ENCODE measurements at regions not wholly inside any gene's neighbourhood (a gene's known extent, or its start where the extent isn't known, plus 50 kb on each side); places are given as distances from the start of the nearest gene placed in this dataset.
A peak's percentile ranks its signal among the peaks of the same experiment; 100 is the strongest.
"Not testable (repeated sequence)": the region's sequence is repeated elsewhere in the genome, so short reads cannot be mapped to it uniquely, and the experiment has no call there.

- Histone ChIP-seq H3K14ac (ENCODE audit: low read length) (no peak overlapping the region), H2BK120ac (ENCODE audit: low read depth, low read length) (no peak overlapping the region), H3K4me1 (ENCODE audit: control insufficient read depth in 2 of 2, insufficient read depth in 1 of 2, low read depth in 1 of 2, low read length in 2 of 2) (peaks cover 0 to 2% of the 10 kb centered on the region in 2 donors), H3K4me2 (ENCODE audit: insufficient read depth, low read length, poor library complexity, severe bottlenecking) (no peak overlapping the region), H2BK12ac (ENCODE audit: low read length) (no peak overlapping the region), H3K36me3 (replicated peaks in 1 of 2; ENCODE audit: control insufficient read depth in 2 of 2, insufficient read depth in 2 of 2, low read length in 2 of 2) (no peaks in the 10 kb centered on the region), H2BK5ac (ENCODE audit: low read length) (no peak overlapping the region), H3K27me3 (ENCODE audit: control insufficient read depth in 3 of 3, insufficient read depth in 3 of 3, low read depth in 1 of 3, low read length in 3 of 3) (no peaks in the 10 kb centered on the region), H3K27ac (replicated peaks; ENCODE audit: low read length) (no peak overlapping the region), H3K9me3 (replicated peaks in 1 of 2; ENCODE audit: control insufficient read depth in 2 of 2, insufficient read depth in 1 of 2, low read depth in 1 of 2, low read length in 2 of 2) (no peaks in the 10 kb centered on the region), H2BK15ac (ENCODE audit: low read length) (no peak overlapping the region), H4K8ac (ENCODE audit: low read depth, low read length) (no peak overlapping the region), H4K91ac (ENCODE audit: low read depth, low read length, poor library complexity) (no peak overlapping the region), H2AFZ (ENCODE audit: low read length) (no peak overlapping the region), H3K4ac (ENCODE audit: low read length) (no peak overlapping the region), H3K79me1 (ENCODE audit: low read depth, low read length) (no peaks in the 10 kb centered on the region), H3K9ac (ENCODE audit: low read depth, low read length, poor library complexity) (no peak overlapping the region), H2AK5ac (ENCODE audit: low read depth, low read length) (no peak overlapping the region), H3K18ac (ENCODE audit: low read length) (peak overlapping the region; percentile 27), H3K23ac (ENCODE audit: low read depth, low read length, poor library complexity) (no peak overlapping the region), H3K4me3 (ENCODE audit: low read length in 2 of 2) (no peak overlapping the region)
- no peak for DNase-seq (ENCODE audit: low spot score)
- WGBS, 2 donors (ENCODE audit: extremely low coverage in 2 of 2, insufficient read length in 2 of 2, insufficient replicate concordance in 1 of 2), result no CpG with 5 or more reads among the region's 1 CpG
These were observed 537.1 kb upstream of the ANO3 start for GRCh38 chr11:25794804-25795203.

GRCh38 chr11:25816411-25816810 lies 515.5 kb upstream of the ANO3 start:
- H3K23ac ChIP-seq (ENCODE audit: low read depth, low read length, poor library complexity), result no peak overlapping the region
- H2BK120ac ChIP-seq (ENCODE audit: low read depth, low read length), result no peak overlapping the region
- H3K27me3 ChIP-seq (ENCODE audit: control insufficient read depth in 3 of 3, insufficient read depth in 3 of 3, low read depth in 1 of 3, low read length in 3 of 3), result no peaks in the 10 kb centered on the region
- H2AK5ac ChIP-seq (ENCODE audit: low read depth, low read length), result no peak overlapping the region
- no peak overlapping the region for H2AFZ ChIP-seq (ENCODE audit: low read length)
- H3K4me1 ChIP-seq (ENCODE audit: control insufficient read depth in 2 of 2, insufficient read depth in 1 of 2, low read depth in 1 of 2, low read length in 2 of 2), result no peaks in the 10 kb centered on the region
- no peak overlapping the region for H3K14ac ChIP-seq (ENCODE audit: low read length)
- no peaks in the 10 kb centered on the region for H3K36me3 ChIP-seq (replicated peaks in 1 of 2; ENCODE audit: control insufficient read depth in 2 of 2, insufficient read depth in 2 of 2, low read length in 2 of 2)
- H3K4me2 ChIP-seq (ENCODE audit: insufficient read depth, low read length, poor library complexity, severe bottlenecking), result no peak overlapping the region
- H3K18ac ChIP-seq (ENCODE audit: low read length), result no peak overlapping the region
- H3K9me3 ChIP-seq (replicated peaks in 1 of 2; ENCODE audit: control insufficient read depth in 2 of 2, insufficient read depth in 1 of 2, low read depth in 1 of 2, low read length in 2 of 2), result no peaks in the 10 kb centered on the region
- H2BK5ac ChIP-seq (ENCODE audit: low read length), result no peak overlapping the region
- no peak overlapping the region for H3K4me3 ChIP-seq (ENCODE audit: low read length in 2 of 2)
- no peak overlapping the region for H3K27ac ChIP-seq (replicated peaks; ENCODE audit: low read length)
- WGBS, 2 donors (ENCODE audit: extremely low coverage in 2 of 2, insufficient read length in 2 of 2, insufficient replicate concordance in 1 of 2), result no CpG with 5 or more reads among the region's 3 CpGs
- H3K4ac ChIP-seq (ENCODE audit: low read length), result no peak overlapping the region
- no peak overlapping the region for H2BK12ac ChIP-seq (ENCODE audit: low read length)
- H4K8ac ChIP-seq (ENCODE audit: low read depth, low read length), result no peak overlapping the region
- H3K9ac ChIP-seq (ENCODE audit: low read depth, low read length, poor library complexity), result no peak overlapping the region
- no peaks in the 10 kb centered on the region for H3K79me1 ChIP-seq (ENCODE audit: low read depth, low read length)
- H2BK15ac ChIP-seq (ENCODE audit: low read length), result no peak overlapping the region
- DNase-seq (ENCODE audit: low spot score), result no peak
- H4K91ac ChIP-seq (ENCODE audit: low read depth, low read length, poor library complexity), result no peak overlapping the region

GRCh38 chr11:25824688-25825087 lies 507.2 kb upstream of the ANO3 start:
- H3K9ac ChIP-seq (ENCODE audit: low read depth, low read length, poor library complexity), result no peak overlapping the region
- no peaks in the 10 kb centered on the region for H3K9me3 ChIP-seq (replicated peaks in 1 of 2; ENCODE audit: control insufficient read depth in 2 of 2, insufficient read depth in 1 of 2, low read depth in 1 of 2, low read length in 2 of 2)
- no peak overlapping the region for H2BK12ac ChIP-seq (ENCODE audit: low read length)
- H3K79me1 ChIP-seq (ENCODE audit: low read depth, low read length), result no peaks in the 10 kb centered on the region
- no peaks in the 10 kb centered on the region for H3K4me1 ChIP-seq (ENCODE audit: control insufficient read depth in 2 of 2, insufficient read depth in 1 of 2, low read depth in 1 of 2, low read length in 2 of 2)
- H3K4me2 ChIP-seq (ENCODE audit: insufficient read depth, low read length, poor library complexity, severe bottlenecking), result no peak overlapping the region
- no peak overlapping the region for H2BK120ac ChIP-seq (ENCODE audit: low read depth, low read length)
- H3K18ac ChIP-seq (ENCODE audit: low read length), result no peak overlapping the region
- H3K36me3 ChIP-seq (replicated peaks in 1 of 2; ENCODE audit: control insufficient read depth in 2 of 2, insufficient read depth in 2 of 2, low read length in 2 of 2), result no peaks in the 10 kb centered on the region
- no peak overlapping the region for H2BK15ac ChIP-seq (ENCODE audit: low read length)
- no peak overlapping the region for H2AFZ ChIP-seq (ENCODE audit: low read length)
- H4K91ac ChIP-seq (ENCODE audit: low read depth, low read length, poor library complexity), result no peak overlapping the region
- H3K27ac ChIP-seq (replicated peaks; ENCODE audit: low read length), result no peak overlapping the region
- no peak overlapping the region for H3K14ac ChIP-seq (ENCODE audit: low read length)
- no peak overlapping the region for H3K23ac ChIP-seq (ENCODE audit: low read depth, low read length, poor library complexity)
- no peak overlapping the region for H4K8ac ChIP-seq (ENCODE audit: low read depth, low read length)
- no peak overlapping the region for H2BK5ac ChIP-seq (ENCODE audit: low read length)
- H3K27me3 ChIP-seq (ENCODE audit: control insufficient read depth in 3 of 3, insufficient read depth in 3 of 3, low read depth in 1 of 3, low read length in 3 of 3), result no peaks in the 10 kb centered on the region
- no peak overlapping the region for H3K4ac ChIP-seq (ENCODE audit: low read length)
- H3K4me3 ChIP-seq (ENCODE audit: low read length in 2 of 2), result no peak overlapping the region
- no peak for DNase-seq (ENCODE audit: low spot score)
- no peak overlapping the region for H2AK5ac ChIP-seq (ENCODE audit: low read depth, low read length)

- H3K18ac ChIP-seq (ENCODE audit: low read length); H2BK12ac ChIP-seq (ENCODE audit: low read length); H2AK5ac ChIP-seq (ENCODE audit: low read depth, low read length); H3K9me3 ChIP-seq (replicated peaks in 1 of 2; ENCODE audit: control insufficient read depth in 2 of 2, insufficient read depth in 1 of 2, low read depth in 1 of 2, low read length in 2 of 2); H3K4me2 ChIP-seq (ENCODE audit: insufficient read depth, low read length, poor library complexity, severe bottlenecking); H3K27ac ChIP-seq (replicated peaks; ENCODE audit: low read length); H3K4me3 ChIP-seq (ENCODE audit: low read length in 2 of 2); H2AFZ ChIP-seq (ENCODE audit: low read length); H3K4me1 ChIP-seq (ENCODE audit: control insufficient read depth in 2 of 2, insufficient read depth in 1 of 2, low read depth in 1 of 2, low read length in 2 of 2); DNase-seq (ENCODE audit: low spot score); H2BK120ac ChIP-seq (ENCODE audit: low read depth, low read length); H4K8ac ChIP-seq (ENCODE audit: low read depth, low read length); H3K4ac ChIP-seq (ENCODE audit: low read length); H3K9ac ChIP-seq (ENCODE audit: low read depth, low read length, poor library complexity); H3K36me3 ChIP-seq (replicated peaks in 1 of 2; ENCODE audit: control insufficient read depth in 2 of 2, insufficient read depth in 2 of 2, low read length in 2 of 2); H4K91ac ChIP-seq (ENCODE audit: low read depth, low read length, poor library complexity); H3K23ac ChIP-seq (ENCODE audit: low read depth, low read length, poor library complexity); H2BK5ac ChIP-seq (ENCODE audit: low read length); H2BK15ac ChIP-seq (ENCODE audit: low read length); H3K27me3 ChIP-seq (ENCODE audit: control insufficient read depth in 3 of 3, insufficient read depth in 3 of 3, low read depth in 1 of 3, low read length in 3 of 3); H3K79me1 ChIP-seq (ENCODE audit: low read depth, low read length); H3K14ac ChIP-seq (ENCODE audit: low read length): not testable (repeated sequence)
- no CpG with 5 or more reads among the region's 10 CpGs for WGBS, 2 donors (ENCODE audit: extremely low coverage in 2 of 2, insufficient read length in 2 of 2, insufficient replicate concordance in 1 of 2)
These were observed 500.4 kb upstream of the ANO3 start for GRCh38 chr11:25831485-25831884.

Data from neuronal stem cell (in vitro differentiated cells).